Liver (tissue), 3 donors: ENCODE measurements at regions not wholly inside any gene's neighbourhood (a gene's known extent, or its start where the extent isn't known, plus 50 kb on each side); places are given as distances from the start of the nearest gene placed in this dataset.

ENCODE experiments used
- EGR1 ChIP-seq, 2 donors: IDR thresholded peaks; 2 replicates each; pipeline ENCODE4 v1.6.1; 2016 to 2018; ENCODE audit warnings: antibody characterized with exemption in 2 of 2, low read depth in 2 of 2
- FOXA1 ChIP-seq: IDR thresholded peaks from 2 replicates; pipeline ENCODE4 v1.6.1; 2016; ENCODE audit warnings: antibody characterized with exemption
- GABPA ChIP-seq, 2 donors: IDR thresholded peaks in 1 of 2; conservative IDR thresholded peaks in 1 of 2; 2 replicates each; pipeline ENCODE4 v1.6.1; 2016; ENCODE audit warnings: antibody characterized with exemption in 2 of 2, mild to moderate bottlenecking in 1 of 2, moderate library complexity in 1 of 2
- JUND ChIP-seq, 2 donors: IDR thresholded peaks; 2 replicates each; pipeline ENCODE4 v1.6.1; 2016; ENCODE audit warnings: antibody characterized with exemption in 2 of 2
- NR2F2 ChIP-seq: IDR thresholded peaks from 2 replicates; pipeline ENCODE4 v1.6.1; 2016; ENCODE audit warnings: antibody characterized with exemption
- RAD21 ChIP-seq, 2 donors: IDR thresholded peaks; 2 replicates each; pipeline ENCODE4 v1.6.1; 2016; ENCODE audit warnings: antibody characterized with exemption in 2 of 2, mild to moderate bottlenecking in 2 of 2
- REST ChIP-seq: IDR thresholded peaks from 2 replicates; pipeline ENCODE4 v1.6.1; 2016; ENCODE audit warnings: antibody characterized with exemption, mild to moderate bottlenecking
- SP1 ChIP-seq: IDR thresholded peaks from 2 replicates; pipeline ENCODE4 v1.6.1; 2018; ENCODE audit warnings: antibody characterized with exemption, mild to moderate bottlenecking
- YY1 ChIP-seq: IDR thresholded peaks from 2 replicates; pipeline ENCODE4 v1.6.1; 2016; ENCODE audit warnings: antibody characterized with exemption, mild to moderate bottlenecking
- TF ChIP-seq, protein P1 (sequence below): fragments of 150-350 bp; IDR thresholded peaks from 2 replicates; pipeline ENCODE4 v1.5.1; 2017; ENCODE audit warnings: improper control_type of control experiment, low read depth, low read length; ENCODE audit not compliant: missing input control
- TF ChIP-seq, protein P2 (sequence below): IDR thresholded peaks from 2 replicates; pipeline ENCODE4 v1.6.1; 2016; ENCODE audit warnings: antibody characterized with exemption
- TF ChIP-seq, protein P3 (sequence below): IDR thresholded peaks from 2 replicates; pipeline ENCODE4 v1.6.1; 2016; ENCODE audit warnings: antibody characterized with exemption
- donor health status: healthy.
- donor health status: healthy.

DNA sequence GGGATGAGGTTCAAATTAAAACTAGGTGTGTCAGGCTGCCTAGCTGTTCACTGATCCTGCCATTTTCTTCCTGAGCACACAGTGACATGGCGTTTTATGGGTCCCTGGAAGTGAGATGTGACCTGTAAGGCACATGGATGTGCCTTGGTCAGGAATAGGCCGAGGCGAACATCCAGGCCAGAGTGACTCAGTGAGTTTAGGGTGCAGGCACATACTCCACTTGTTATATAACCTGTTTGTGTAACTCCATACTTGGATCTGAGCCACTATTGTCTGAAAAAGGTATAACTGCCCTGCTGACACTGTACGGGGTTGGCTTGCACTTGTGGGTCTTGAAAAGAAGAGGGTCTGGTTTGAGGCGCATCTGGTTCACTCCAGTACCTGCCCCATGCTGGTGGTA is 150.1 kb upstream of the ADAMTS16 start:
- TF ChIP-seq REST (no peak), SP1 (no peak), YY1 (no peak), RAD21 (IDR thresholded peaks at IDR 0.05) (no peak), FOXA1 (no peak), GABPA (IDR thresholded peaks at IDR 0.05 in 1 of 2, conservative IDR thresholded peaks at IDR 0.05 in 1 of 2) (no peak), EGR1 (IDR thresholded peaks at IDR 0.05; ENCODE audit: low read depth in 2 of 2) (no peak), JUND (IDR thresholded peaks at IDR 0.05) (no peak), NR2F2 (no peak)
- TF ChIP-seq, protein P1, sequence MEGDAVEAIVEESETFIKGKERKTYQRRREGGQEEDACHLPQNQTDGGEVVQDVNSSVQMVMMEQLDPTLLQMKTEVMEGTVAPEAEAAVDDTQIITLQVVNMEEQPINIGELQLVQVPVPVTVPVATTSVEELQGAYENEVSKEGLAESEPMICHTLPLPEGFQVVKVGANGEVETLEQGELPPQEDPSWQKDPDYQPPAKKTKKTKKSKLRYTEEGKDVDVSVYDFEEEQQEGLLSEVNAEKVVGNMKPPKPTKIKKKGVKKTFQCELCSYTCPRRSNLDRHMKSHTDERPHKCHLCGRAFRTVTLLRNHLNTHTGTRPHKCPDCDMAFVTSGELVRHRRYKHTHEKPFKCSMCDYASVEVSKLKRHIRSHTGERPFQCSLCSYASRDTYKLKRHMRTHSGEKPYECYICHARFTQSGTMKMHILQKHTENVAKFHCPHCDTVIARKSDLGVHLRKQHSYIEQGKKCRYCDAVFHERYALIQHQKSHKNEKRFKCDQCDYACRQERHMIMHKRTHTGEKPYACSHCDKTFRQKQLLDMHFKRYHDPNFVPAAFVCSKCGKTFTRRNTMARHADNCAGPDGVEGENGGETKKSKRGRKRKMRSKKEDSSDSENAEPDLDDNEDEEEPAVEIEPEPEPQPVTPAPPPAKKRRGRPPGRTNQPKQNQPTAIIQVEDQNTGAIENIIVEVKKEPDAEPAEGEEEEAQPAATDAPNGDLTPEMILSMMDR, result no peak
- TF ChIP-seq, protein P2, sequence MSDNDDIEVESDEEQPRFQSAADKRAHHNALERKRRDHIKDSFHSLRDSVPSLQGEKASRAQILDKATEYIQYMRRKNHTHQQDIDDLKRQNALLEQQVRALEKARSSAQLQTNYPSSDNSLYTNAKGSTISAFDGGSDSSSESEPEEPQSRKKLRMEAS, result no peak
- TF ChIP-seq, protein P3, sequence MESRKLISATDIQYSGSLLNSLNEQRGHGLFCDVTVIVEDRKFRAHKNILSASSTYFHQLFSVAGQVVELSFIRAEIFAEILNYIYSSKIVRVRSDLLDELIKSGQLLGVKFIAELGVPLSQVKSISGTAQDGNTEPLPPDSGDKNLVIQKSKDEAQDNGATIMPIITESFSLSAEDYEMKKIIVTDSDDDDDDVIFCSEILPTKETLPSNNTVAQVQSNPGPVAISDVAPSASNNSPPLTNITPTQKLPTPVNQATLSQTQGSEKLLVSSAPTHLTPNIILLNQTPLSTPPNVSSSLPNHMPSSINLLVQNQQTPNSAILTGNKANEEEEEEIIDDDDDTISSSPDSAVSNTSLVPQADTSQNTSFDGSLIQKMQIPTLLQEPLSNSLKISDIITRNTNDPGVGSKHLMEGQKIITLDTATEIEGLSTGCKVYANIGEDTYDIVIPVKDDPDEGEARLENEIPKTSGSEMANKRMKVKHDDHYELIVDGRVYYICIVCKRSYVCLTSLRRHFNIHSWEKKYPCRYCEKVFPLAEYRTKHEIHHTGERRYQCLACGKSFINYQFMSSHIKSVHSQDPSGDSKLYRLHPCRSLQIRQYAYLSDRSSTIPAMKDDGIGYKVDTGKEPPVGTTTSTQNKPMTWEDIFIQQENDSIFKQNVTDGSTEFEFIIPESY, result no peak
